ENCODE measurements at regions not wholly inside any gene's neighbourhood (a gene's known extent, or its start where the extent isn't known, plus 50 kb on each side); places are given as distances from the start of the nearest gene placed in this dataset.
"Not testable (repeated sequence)": the region's sequence is repeated elsewhere in the genome, so short reads cannot be mapped to it uniquely, and the experiment has no call there.

DNA sequence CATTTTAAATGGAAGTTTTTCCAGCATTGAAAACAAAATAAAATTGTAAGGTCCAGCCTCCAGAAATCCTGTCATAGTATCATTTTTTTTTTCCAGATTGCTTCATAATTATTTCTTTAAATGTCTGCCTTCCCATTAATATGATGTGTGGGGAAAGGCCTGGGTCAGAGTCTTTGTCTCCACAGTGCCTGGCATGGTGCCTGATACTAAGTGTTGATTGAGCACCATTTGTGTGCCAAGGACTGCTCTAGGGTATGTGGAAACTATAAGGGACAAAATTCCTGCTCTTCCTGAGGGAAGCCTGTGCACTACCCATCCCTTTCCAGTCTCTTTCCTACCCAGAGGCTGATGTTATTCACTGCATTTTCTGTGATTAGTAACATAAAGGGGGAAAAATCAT lies 53.1 kb upstream of the BEND4 start:
- no peaks in the 10 kb centered on the region for H3K36me3 ChIP-seq (ENCODE audit: insufficient read depth)
- no peak overlapping the region for H3K4me3 ChIP-seq (ENCODE audit: low read depth, low read length)
- DNase-seq (ENCODE audit: extremely low spot score) = no peak
- H3K27ac ChIP-seq (ENCODE audit: low read depth) = no peak overlapping the region
- H3K4me1 ChIP-seq (ENCODE audit: insufficient read depth) = no peaks in the 10 kb centered on the region

DNA sequence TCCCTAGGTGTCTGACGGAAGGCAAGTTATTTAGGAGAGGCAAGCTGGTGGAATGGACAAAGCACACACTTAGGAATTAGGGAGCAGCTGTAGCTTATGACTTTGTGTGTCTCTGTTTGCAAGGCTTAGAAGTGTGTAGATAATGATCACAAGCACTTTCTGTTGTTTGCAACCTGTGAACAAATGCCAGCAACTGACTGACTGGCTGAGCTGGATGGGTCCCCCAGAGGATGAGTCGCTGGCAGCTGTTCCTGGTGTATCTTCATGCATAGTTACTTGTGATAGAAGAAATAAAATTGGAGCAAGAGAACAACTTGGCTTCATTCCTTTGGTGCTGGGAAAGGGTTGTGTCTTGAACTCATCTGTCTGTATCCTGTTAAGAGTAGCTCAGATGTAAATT lies 64.2 kb upstream of the BEND4 start:
- peak; percentile 49 for DNase-seq (ENCODE audit: extremely low spot score)
- 35% methylated on average over 2 of the region's 2 CpGs for WGBS

DNA sequence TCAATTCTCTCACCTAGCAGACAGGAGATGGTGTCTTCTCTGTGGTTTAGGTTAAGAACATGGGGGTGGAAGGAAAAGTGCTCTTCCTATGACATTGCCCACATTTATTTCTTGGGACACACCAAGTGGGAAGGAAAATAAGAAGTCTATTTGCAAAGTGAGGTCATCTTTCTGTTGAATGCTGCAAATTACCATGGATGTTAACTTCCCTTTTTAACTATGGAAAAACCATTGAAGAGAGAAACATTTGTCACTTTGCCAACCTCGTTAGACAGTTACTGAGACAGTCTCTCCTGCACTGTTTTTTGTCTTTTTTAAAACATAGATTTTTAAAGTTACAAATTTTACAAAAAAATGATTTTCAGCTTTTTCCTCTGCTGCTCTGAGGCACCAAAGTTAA lies 72.8 kb upstream of the BEND4 start:
- H3K4me3 ChIP-seq (ENCODE audit: low read depth, low read length) = no peak overlapping the region
- no peak for DNase-seq (ENCODE audit: extremely low spot score)
- WGBS = 64% methylated on average over 1 of the region's 1 CpG
- no peak overlapping the region for H3K27ac ChIP-seq (ENCODE audit: low read depth)
- no peaks in the 10 kb centered on the region for H3K4me1 ChIP-seq (ENCODE audit: insufficient read depth)
- H3K36me3 ChIP-seq (ENCODE audit: insufficient read depth) = no peaks in the 10 kb centered on the region

More for the DNA sequence above, 64.2 kb upstream of the BEND4 start:
- no peak overlapping the region for H3K27ac ChIP-seq (ENCODE audit: low read depth)
- no peaks in the 10 kb centered on the region for H3K36me3 ChIP-seq (ENCODE audit: insufficient read depth)
- no peak overlapping the region for H3K4me3 ChIP-seq (ENCODE audit: low read depth, low read length)
- H3K4me1 ChIP-seq (ENCODE audit: insufficient read depth) = no peaks in the 10 kb centered on the region

DNA sequence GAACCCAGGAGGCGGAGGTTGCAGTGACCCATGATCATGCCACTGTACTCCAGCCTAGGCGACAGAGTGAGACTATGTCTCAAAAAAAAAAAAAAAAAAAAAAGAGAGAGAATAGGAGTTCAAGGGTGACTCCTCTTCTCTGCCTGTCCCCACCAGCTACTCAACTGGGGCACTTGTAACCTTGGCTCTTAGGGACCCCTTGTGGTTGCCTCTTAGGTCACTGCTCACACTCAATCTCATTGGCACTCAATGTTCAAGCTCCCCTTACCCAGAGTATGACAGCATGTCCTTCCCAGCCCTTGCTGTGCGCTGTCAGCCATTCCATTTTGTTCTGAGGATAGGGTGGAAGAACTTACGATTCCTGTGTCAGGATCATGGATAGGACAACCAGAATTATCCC lies 82.4 kb upstream of the BEND4 start:
- WGBS = 94% methylated on average over 4 of the region's 4 CpGs
- H3K4me1 ChIP-seq (ENCODE audit: insufficient read depth) = no peaks in the 10 kb centered on the region
- H3K36me3 ChIP-seq (ENCODE audit: insufficient read depth) = no peaks in the 10 kb centered on the region
- H3K27ac ChIP-seq (ENCODE audit: low read depth) = no peak overlapping the region
- no peak overlapping the region for H3K4me3 ChIP-seq (ENCODE audit: low read depth, low read length)
- no peak for DNase-seq (ENCODE audit: extremely low spot score)

DNA sequence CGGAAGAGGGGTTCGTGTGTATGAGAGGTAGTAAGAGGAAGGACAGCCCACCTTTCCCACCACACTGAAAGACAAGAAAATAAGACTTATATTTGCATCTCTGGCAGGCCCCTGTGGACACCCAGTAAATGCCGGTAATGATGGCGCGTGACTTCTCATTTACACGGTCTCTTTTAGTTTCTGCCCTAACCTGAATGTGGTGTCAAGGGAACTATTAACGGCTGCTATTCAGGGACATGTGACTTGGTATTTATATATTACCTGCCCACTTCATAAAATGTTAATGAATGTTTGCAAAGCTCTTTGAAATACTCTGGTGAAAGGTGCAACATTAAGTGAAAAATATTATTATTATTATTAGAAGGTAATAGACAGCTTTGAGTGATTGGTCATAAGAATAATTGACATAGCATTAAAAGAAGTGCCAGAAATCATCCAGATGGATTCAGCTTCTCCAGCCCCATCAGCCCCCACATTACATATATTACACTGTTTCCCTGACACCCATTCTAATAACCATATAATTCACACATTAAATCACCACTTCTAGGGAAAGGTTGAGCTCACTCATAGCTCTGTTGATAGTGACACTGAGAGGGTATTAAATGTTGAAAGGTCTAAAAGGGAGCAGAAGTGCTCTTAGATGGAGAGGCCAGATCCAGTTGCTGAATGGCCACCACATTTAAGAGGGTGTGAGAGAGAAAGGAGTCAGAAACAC lies 83.0 kb upstream of the BEND4 start:
- H3K4me1 ChIP-seq (ENCODE audit: insufficient read depth) = no peaks in the 10 kb centered on the region
- WGBS = 91% methylated on average over 7 of the region's 7 CpGs
- H3K27ac ChIP-seq (ENCODE audit: low read depth) = no peak overlapping the region
- no peaks in the 10 kb centered on the region for H3K36me3 ChIP-seq (ENCODE audit: insufficient read depth)
- DNase-seq (ENCODE audit: extremely low spot score) = no peak
- no peak overlapping the region for H3K4me3 ChIP-seq (ENCODE audit: low read depth, low read length)

DNA sequence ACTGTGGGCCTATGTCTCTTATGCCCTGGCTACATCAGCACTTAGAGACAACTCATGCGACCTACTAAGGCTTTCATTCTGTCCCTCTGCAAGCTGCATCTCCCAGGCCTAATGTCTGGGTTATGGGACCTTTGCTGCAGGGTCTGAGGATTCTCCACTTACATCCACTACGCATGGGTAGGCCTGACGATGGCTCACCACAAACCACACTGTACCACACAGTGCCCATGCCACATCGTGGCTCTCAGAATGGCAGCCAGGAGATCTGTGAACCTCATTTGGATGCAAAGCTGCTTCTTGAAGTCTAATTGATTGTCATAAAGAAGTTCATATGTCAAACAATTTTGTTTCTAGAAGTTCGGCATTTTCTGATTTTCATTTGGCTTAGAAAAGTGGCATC lies 84.6 kb upstream of the BEND4 start:
- no peak overlapping the region for H3K27ac ChIP-seq (ENCODE audit: low read depth)
- no peaks in the 10 kb centered on the region for H3K36me3 ChIP-seq (ENCODE audit: insufficient read depth)
- no peak for DNase-seq (ENCODE audit: extremely low spot score)
- H3K4me1 ChIP-seq (ENCODE audit: insufficient read depth) = no peaks in the 10 kb centered on the region
- WGBS = 89% methylated on average over 5 of the region's 5 CpGs
- H3K4me3 ChIP-seq (ENCODE audit: low read depth, low read length) = no peak overlapping the region

DNA sequence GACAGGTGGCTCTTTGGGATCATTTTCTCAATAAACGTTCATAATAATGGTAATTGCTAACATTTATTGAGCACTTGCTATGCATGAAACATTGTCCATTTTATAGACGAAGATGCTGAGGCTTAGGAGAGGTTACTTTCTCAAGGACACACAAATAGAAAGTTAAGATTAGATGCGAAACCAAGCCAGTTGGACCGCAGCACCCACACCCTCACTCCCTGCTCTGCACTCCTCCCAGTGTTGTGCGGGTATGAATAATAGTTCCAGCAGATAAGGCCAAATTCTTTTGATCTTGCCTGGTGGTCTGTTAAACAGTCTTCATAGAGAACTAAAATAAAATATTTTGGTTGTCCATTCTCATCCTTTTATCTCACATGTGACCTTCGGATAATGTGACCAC lies 85.0 kb upstream of the BEND4 start:
- WGBS = 44% methylated on average over 6 of the region's 6 CpGs
- Histone ChIP-seq H3K4me3 (ENCODE audit: low read depth, low read length) (no peak overlapping the region), H3K4me1 (ENCODE audit: insufficient read depth) (no peaks in the 10 kb centered on the region), H3K27ac (ENCODE audit: low read depth) (no peak overlapping the region), H3K36me3 (ENCODE audit: insufficient read depth) (no peaks in the 10 kb centered on the region)
- no peak for DNase-seq (ENCODE audit: extremely low spot score)

DNA sequence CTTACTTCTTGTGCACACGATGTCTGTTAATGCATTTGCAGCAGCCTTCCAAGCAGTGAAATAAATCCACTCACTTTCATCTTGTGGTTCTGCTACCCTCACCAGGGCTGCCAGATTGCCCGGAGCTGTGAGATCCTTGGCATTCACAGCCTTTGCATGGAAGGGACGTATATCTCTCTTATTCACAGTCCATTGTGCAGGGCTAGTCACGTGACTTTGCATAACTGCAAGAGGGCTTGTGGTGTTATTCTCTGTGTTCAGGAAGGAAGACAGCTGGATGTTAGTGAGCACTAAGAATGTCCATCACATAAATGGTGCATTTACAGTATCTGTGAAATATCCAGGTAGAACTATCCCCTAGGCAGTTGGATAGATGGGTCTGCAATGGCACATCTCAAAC lies 96.5 kb upstream of the BEND4 start:
- Histone ChIP-seq H3K4me3 (ENCODE audit: low read depth, low read length) (no peak overlapping the region), H3K4me1 (ENCODE audit: insufficient read depth) (no peaks in the 10 kb centered on the region), H3K27ac (ENCODE audit: low read depth) (no peak overlapping the region), H3K36me3 (ENCODE audit: insufficient read depth) (no peaks in the 10 kb centered on the region)
- no peak for DNase-seq (ENCODE audit: extremely low spot score)
- WGBS = 49% methylated on average over 4 of the region's 4 CpGs

DNA sequence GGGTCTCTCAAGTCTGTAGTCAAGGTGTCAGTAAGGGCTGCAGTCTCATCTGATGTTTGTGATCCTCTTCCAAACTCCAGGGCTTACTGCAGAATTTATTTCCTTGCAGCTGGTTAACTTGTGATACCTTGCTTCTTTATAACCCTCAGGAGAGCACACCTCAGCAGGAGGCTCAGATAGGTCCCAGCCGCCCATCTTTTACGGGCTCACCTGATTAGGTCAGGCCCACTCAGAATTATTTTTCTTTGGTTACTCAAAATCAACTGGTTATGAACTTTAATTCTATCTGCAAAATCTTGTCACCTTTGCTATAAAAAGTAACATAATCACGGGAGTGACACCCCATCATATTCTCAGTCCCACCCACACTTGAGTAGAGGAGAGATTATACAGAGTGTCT lies 99.9 kb upstream of the BEND4 start:
- H3K27ac ChIP-seq (ENCODE audit: low read depth) = no peak overlapping the region
- DNase-seq (ENCODE audit: extremely low spot score) = no peak
- H3K36me3 ChIP-seq (ENCODE audit: insufficient read depth) = no peaks in the 10 kb centered on the region
- H3K4me3 ChIP-seq (ENCODE audit: low read depth, low read length) = no peak overlapping the region
- no peaks in the 10 kb centered on the region for H3K4me1 ChIP-seq (ENCODE audit: insufficient read depth)
- WGBS = 84% methylated on average over 3 of the region's 3 CpGs

DNA sequence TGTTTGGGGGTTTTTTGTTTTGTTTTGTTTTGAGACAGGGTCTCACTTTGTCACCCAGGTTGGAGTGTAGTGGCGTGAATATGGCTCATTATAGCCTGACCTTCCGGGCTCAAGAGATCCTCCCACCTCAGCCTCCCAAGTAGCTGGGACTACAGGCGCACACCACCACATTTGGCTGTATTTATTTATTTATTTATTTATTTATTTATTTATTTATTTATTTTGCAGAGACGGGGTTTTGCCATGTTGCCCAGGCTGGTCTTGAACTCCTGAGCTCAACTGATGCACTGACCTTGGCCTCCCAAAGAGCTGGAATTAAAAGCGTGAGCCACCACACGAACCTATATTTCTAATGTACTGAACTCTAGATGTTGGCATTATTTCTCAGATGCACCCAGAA lies 105.2 kb upstream of the BEND4 start:
- H3K27ac ChIP-seq (ENCODE audit: low read depth) = not testable (repeated sequence)
- WGBS = 94% methylated on average over 6 of the region's 6 CpGs

DNA sequence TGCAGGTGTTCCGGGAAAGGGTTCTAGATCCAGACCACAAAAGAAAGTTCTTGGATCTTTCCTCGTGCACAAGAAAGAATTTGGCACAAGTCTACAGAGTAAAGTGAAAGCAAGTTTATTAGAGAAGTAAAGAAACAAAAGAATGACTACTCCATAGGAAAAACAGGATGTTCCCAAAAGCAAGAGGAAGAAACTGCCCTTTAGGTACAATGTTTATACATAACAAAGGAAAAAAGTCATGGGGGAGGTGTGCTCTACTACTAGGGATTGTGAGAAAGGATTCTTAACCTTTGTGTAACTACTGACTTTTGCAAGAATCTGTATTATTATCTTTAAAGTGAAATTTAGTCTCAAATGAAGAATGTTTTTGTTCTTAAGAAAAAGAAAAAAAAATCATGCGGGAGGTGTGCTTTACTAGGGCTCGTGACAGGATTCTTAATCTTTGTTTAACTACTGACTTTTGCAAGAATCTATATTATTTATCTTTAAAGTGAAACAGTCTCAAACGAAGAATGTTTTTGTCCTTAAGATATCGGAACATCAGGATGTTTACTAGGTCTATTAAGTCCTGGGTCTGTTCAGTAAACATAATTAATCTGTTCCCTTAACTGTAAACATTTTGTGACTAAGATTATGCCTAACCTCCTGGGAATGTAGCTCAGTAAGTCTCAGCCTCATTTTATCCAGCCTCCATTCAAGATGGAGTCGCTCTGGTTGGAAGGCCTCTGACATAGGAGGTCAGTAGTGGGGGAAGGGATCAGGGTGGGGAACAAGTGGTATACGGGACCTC lies 110.4 kb upstream of the BEND4 start:
- Histone ChIP-seq H3K4me3 (ENCODE audit: low read depth, low read length) (no peak overlapping the region), H3K36me3 (ENCODE audit: insufficient read depth) (no peaks in the 10 kb centered on the region), H3K4me1 (ENCODE audit: insufficient read depth) (no peaks in the 10 kb centered on the region), H3K27ac (ENCODE audit: low read depth) (no peak overlapping the region)
- no peak for DNase-seq (ENCODE audit: extremely low spot score)
- 61% methylated on average over 8 of the region's 8 CpGs for WGBS

More for the DNA sequence above, 105.2 kb upstream of the BEND4 start:
- not testable (repeated sequence) for H3K4me3 ChIP-seq (ENCODE audit: low read depth, low read length); DNase-seq (ENCODE audit: extremely low spot score); H3K36me3 ChIP-seq (ENCODE audit: insufficient read depth); H3K4me1 ChIP-seq (ENCODE audit: insufficient read depth)

DNA sequence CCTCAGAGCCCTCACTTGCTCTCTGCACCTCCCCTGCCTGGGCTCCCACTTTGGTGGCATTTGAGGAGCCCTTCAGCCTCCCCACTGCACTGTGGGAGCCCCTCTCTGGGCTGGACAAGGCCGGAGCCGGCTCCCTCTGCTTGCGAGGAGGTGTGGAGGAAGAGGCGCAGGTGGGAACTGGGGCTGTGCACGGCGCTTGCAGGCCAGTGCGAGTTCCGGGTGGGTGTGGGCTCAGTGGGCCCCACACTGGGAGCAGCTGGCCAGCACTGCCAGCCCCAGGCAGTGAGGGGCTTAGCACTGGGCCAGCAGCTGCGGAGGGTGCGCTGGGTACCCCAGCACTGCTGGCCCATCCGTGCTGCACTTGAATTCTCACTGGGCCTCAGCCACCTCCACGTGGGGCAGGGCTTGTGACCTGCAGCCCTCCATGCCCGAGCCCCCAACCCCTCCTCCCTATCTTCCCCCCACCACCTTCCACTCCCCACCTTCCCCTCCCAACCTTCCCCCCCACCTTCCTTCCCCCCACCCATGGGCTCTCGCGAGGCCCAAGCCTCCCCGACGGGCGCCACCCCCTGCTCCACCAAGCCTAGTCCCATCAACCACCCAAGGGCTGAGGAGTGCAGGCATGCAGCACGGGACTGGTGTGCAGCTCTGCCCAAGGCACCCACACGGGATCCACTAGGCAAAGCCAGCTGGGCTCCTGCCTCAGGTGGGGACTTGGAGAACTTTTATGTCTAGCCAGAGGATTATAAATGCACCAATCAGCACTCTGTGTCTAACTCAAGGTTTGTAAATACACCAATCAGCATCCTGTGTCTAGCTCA lies 113.5 kb upstream of the BEND4 start:
- H3K27ac ChIP-seq (ENCODE audit: low read depth) = no peak overlapping the region
- no peak overlapping the region for H3K4me3 ChIP-seq (ENCODE audit: low read depth, low read length)
- H3K36me3 ChIP-seq (ENCODE audit: insufficient read depth) = no peaks in the 10 kb centered on the region
- no peak for DNase-seq (ENCODE audit: extremely low spot score)
- no peaks in the 10 kb centered on the region for H3K4me1 ChIP-seq (ENCODE audit: insufficient read depth)
- WGBS = 92% methylated on average over 20 of the region's 20 CpGs

DNA sequence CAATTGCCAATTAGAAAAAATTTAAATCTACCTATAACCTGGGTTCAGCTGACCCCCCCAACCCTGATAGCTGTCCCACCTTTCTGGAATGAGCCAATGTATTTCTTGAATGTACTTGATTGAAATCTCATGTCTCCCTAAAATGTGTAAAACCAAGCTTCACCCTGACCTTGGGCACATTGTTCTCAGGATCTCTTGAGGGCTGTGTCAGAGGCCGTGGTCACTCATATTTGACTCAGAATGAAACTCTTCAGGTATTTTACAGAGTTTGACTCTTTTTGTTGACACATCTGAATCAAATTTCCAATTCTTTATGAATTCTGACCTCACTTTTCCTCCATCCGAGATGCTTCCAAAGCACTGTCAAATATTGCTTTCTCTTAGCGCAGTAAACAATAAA lies 115.3 kb upstream of the BEND4 start:
- WGBS = 88% methylated on average over 3 of the region's 3 CpGs
- no peak overlapping the region for H3K4me3 ChIP-seq (ENCODE audit: low read depth, low read length)
- H3K27ac ChIP-seq (ENCODE audit: low read depth) = no peak overlapping the region
- H3K36me3 ChIP-seq (ENCODE audit: insufficient read depth) = no peaks in the 10 kb centered on the region
- no peak for DNase-seq (ENCODE audit: extremely low spot score)
- H3K4me1 ChIP-seq (ENCODE audit: insufficient read depth) = no peaks in the 10 kb centered on the region

DNA sequence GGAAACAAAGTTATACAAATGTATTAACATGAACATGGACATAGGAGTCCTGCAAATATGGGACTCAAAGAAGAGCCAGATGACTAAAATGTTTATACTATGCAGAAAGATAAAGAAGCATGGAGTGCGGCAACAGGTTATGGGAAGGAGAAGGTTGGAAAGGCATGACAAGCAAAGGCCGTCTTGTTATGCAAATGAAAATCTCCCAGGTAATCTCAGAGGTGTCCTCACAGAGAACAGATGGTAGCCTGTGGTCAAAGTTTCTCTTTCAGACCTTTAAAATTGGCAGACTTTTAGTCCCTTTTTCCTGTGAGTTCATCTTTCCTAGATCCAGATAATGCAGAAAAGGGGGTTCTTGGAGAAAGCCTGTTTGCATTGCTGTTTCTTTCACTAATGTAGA lies 116.4 kb upstream of the BEND4 start:
- Histone ChIP-seq H3K4me1 (ENCODE audit: insufficient read depth) (no peaks in the 10 kb centered on the region), H3K4me3 (ENCODE audit: low read depth, low read length) (no peak overlapping the region), H3K36me3 (ENCODE audit: insufficient read depth) (no peaks in the 10 kb centered on the region), H3K27ac (ENCODE audit: low read depth) (no peak overlapping the region)
- 46% methylated on average over 2 of the region's 2 CpGs for WGBS
- no peak for DNase-seq (ENCODE audit: extremely low spot score)
